LNCAP (cell line): ENCODE measurements at regions not wholly inside any gene's neighbourhood (a gene's known extent, or its start where the extent isn't known, plus 50 kb on each side); places are given as distances from the start of the nearest gene placed in this dataset.

Source experiments
- TF ChIP-seq, protein P1 (sequence below): fragments of 450-650 bp; IDR thresholded peaks from 2 replicates; pipeline ENCODE4 v1.5.1; 2017; ENCODE audit warnings: mild to moderate bottlenecking

GRCh38 chr2:184322615-184323014 lies 275.7 kb upstream of the ZNF804A start:
- TF ChIP-seq, protein P1, sequence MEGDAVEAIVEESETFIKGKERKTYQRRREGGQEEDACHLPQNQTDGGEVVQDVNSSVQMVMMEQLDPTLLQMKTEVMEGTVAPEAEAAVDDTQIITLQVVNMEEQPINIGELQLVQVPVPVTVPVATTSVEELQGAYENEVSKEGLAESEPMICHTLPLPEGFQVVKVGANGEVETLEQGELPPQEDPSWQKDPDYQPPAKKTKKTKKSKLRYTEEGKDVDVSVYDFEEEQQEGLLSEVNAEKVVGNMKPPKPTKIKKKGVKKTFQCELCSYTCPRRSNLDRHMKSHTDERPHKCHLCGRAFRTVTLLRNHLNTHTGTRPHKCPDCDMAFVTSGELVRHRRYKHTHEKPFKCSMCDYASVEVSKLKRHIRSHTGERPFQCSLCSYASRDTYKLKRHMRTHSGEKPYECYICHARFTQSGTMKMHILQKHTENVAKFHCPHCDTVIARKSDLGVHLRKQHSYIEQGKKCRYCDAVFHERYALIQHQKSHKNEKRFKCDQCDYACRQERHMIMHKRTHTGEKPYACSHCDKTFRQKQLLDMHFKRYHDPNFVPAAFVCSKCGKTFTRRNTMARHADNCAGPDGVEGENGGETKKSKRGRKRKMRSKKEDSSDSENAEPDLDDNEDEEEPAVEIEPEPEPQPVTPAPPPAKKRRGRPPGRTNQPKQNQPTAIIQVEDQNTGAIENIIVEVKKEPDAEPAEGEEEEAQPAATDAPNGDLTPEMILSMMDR: no peak

- TF ChIP-seq, protein P1: no peak
Measured at GRCh38 chr2:184326066-184326465, 272.3 kb upstream of the ZNF804A start.

- TF ChIP-seq, protein P1: no peak
Measured at GRCh38 chr2:184336688-184337087, 261.6 kb upstream of the ZNF804A start.

DNA sequence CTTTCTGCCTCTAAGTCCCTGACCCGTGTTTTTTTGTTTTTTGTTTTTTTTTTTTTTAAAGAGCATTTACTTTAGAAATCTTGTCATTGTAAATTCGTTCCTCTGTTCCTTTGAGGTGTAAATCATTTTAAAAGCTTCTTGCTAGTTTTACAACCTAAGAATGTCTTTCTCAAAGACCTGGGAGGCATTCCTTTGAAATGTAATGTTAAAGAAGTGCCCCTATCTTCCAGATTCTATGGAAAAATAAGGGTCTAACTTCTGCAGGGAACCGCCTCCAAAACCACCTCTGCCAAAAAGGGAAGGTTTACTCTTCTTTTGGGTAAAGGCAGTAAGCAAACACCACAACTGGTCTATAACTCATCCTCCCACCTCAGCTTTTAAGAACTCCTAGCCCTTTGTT lies 259.6 kb upstream of the ZNF804A start:
- TF ChIP-seq, protein P1: no peak

DNA sequence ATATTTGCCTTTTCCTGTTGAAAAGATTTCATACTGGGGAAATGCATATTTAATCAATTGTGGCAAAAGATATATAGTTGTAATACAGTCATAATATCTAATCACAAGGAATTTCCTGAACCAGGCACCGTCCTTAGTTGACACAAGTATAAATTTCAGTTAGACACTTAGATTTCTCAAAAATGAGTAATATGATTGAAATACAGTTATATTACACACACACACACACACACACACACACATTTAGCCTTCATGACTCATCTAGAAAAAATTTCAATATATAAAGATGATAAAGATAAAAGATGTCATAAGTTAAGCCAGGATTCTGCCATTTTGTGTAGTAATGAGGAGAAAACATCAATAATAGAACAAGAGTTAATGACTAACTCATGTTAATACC lies 258.4 kb upstream of the ZNF804A start:
- TF ChIP-seq, protein P1: no peak

- TF ChIP-seq, protein P1: no peak
Measured at GRCh38 chr2:184346338-184346862, 251.9 kb upstream of the ZNF804A start.

- TF ChIP-seq, protein P1: no peak
Measured at GRCh38 chr2:184351126-184351525, 247.2 kb upstream of the ZNF804A start.

DNA sequence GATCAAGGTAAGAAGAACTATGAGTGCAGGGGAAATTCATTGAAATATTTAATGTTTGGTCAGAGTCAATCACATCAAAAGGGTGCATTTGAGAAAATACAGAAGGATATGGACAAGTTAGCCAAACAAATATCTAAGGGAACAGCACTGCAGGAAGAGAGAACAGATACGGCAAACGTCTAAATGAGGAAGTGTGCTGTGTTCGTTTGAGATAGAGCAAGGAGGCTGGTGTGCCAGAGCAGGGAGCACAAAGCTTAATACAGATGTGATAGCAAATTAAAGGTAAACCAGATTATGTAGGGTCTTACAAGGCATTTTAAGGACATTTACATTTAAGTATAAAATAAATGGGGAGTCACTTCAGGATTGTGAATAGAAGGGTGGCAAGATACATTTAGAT lies 241.3 kb upstream of the ZNF804A start:
- TF ChIP-seq, protein P1: no peak
